ENCODE measurements at regions not wholly inside any gene's neighbourhood (a gene's known extent, or its start where the extent isn't known, plus 50 kb on each side); places are given as distances from the start of the nearest gene placed in this dataset.

DNA sequence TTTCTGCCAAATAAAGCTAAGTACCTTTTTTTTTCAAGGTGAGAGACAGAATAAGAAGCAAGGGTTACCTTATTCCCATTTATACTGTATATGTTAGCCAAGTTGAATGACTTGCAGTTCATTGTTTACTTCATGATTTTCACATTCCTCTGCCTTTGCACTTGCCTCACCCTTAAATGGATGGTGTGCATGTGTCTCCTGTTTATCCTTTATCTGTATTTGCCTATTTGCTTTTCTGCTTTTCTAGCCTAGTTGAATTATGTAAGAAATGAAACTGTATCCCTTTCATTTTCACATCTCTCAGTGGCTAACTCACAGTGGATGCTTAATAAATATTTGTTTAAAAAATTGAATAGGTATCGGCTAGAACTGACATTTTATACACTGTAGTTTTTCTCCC is 200.8 kb upstream of the ST8SIA4 start:
- TF ChIP-seq, protein P1, sequence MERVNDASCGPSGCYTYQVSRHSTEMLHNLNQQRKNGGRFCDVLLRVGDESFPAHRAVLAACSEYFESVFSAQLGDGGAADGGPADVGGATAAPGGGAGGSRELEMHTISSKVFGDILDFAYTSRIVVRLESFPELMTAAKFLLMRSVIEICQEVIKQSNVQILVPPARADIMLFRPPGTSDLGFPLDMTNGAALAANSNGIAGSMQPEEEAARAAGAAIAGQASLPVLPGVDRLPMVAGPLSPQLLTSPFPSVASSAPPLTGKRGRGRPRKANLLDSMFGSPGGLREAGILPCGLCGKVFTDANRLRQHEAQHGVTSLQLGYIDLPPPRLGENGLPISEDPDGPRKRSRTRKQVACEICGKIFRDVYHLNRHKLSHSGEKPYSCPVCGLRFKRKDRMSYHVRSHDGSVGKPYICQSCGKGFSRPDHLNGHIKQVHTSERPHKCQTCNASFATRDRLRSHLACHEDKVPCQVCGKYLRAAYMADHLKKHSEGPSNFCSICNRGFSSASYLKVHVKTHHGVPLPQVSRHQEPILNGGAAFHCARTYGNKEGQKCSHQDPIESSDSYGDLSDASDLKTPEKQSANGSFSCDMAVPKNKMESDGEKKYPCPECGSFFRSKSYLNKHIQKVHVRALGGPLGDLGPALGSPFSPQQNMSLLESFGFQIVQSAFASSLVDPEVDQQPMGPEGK (CRISPR knock-in tag; IDR thresholded peaks at IDR 0.05; ENCODE audit: borderline replicate concordance) = no peak
- TF ChIP-seq PPARA (CRISPR knock-in tag; IDR thresholded peaks at IDR 0.05; ENCODE audit: borderline replicate concordance) = no peak
- TF ChIP-seq TCF4 (CRISPR knock-in tag; IDR thresholded peaks at IDR 0.05; ENCODE audit: borderline replicate concordance) = no peak
- TF ChIP-seq, protein P2, sequence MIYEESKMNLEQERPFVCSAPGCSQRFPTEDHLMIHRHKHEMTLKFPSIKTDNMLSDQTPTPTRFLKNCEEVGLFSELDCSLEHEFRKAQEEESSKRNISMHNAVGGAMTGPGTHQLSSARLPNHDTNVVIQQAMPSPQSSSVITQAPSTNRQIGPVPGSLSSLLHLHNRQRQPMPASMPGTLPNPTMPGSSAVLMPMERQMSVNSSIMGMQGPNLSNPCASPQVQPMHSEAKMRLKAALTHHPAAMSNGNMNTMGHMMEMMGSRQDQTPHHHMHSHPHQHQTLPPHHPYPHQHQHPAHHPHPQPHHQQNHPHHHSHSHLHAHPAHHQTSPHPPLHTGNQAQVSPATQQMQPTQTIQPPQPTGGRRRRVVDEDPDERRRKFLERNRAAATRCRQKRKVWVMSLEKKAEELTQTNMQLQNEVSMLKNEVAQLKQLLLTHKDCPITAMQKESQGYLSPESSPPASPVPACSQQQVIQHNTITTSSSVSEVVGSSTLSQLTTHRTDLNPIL (CRISPR knock-in tag; IDR thresholded peaks at IDR 0.05; ENCODE audit: low read depth) = no peak
- no peak for TF ChIP-seq CSDC2 (CRISPR knock-in tag; IDR thresholded peaks at IDR 0.05)
- TF ChIP-seq ZC3H10 (CRISPR knock-in tag; IDR thresholded peaks at IDR 0.05) = no peak
- TF ChIP-seq ZNF8 (CRISPR knock-in tag; IDR thresholded peaks at IDR 0.05) = no peak
- TF ChIP-seq ISL1 (CRISPR knock-in tag; IDR thresholded peaks at IDR 0.05) = no peak
- no peak for TF ChIP-seq SNAI2 (CRISPR knock-in tag; IDR thresholded peaks at IDR 0.05)
